ENCODE measurements at regions not wholly inside any gene's neighbourhood (a gene's known extent, or its start where the extent isn't known, plus 50 kb on each side); places are given as distances from the start of the nearest gene placed in this dataset.

DNA sequence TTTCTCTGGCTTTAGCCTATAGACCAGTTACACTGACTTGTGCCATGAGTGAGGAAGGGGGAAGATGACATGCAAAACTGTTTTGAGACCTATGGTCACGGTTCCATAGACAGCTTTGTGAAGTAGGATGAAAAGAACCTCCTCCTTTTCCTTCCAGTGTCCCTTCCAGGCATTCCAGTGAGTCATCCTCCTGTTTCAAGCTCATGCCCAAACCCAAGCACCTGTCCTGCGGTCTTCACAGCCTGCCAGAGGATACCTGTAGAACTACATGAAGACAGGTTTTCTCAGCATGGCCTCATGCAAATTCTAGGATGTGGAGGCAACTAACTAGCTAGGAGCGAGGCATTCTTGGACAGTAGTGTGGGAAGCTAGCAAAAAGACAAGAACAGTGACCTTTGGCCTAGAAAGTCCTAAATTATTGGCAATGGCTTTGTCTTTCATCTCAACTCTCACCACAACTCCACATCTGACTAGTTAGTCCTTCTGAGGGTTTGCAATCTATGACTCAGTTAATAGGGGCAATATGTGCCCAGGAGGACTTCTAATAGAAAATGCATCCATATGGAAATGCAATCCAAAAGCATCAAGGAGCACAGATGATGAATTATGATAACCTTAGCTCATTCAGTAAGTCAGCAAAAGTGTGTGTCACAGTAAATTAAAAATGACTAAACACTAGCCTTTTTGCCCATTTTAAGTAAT is 154.7 kb downstream of the RBM43 start:
- no peak overlapping the region for H3K27ac ChIP-seq (ENCODE audit: low read depth, low read length)
- TF ChIP-seq, protein P1, sequence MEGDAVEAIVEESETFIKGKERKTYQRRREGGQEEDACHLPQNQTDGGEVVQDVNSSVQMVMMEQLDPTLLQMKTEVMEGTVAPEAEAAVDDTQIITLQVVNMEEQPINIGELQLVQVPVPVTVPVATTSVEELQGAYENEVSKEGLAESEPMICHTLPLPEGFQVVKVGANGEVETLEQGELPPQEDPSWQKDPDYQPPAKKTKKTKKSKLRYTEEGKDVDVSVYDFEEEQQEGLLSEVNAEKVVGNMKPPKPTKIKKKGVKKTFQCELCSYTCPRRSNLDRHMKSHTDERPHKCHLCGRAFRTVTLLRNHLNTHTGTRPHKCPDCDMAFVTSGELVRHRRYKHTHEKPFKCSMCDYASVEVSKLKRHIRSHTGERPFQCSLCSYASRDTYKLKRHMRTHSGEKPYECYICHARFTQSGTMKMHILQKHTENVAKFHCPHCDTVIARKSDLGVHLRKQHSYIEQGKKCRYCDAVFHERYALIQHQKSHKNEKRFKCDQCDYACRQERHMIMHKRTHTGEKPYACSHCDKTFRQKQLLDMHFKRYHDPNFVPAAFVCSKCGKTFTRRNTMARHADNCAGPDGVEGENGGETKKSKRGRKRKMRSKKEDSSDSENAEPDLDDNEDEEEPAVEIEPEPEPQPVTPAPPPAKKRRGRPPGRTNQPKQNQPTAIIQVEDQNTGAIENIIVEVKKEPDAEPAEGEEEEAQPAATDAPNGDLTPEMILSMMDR (IDR thresholded peaks at IDR 0.05; ENCODE audit: extremely low read depth, low read depth, low read length) = no peak
- DNase-seq (ENCODE audit: insufficient read length, low spot score, missing footprints) = no peak

DNA sequence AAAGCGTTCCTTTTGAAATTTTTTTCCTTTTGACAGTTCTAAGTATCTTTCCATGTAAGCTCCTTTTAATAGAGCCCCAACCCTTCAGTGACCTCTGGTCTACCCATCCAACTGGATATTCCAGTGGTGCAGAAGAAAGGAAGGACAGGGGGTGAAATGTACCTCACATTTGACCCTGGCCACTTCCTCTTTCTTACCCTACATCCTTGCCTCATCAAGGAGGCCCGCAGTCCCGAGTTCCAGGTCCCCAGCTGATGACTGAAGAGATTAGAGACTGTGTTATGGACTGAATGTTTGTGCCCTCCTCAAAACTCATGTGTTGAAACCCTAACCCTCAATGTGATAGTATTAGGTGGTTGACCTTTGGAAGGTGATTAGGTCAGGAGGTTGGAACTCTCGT is 158.1 kb downstream of the RBM43 start:
- H3K27ac ChIP-seq (ENCODE audit: low read depth, low read length) = no peak overlapping the region
- no peak overlapping the region for H3K4me2 ChIP-seq (ENCODE audit: insufficient read depth, low read length)
- no peak overlapping the region for H3K4me3 ChIP-seq (ENCODE audit: insufficient read depth, low read length)
- no peaks in the 10 kb centered on the region for H3K27me3 ChIP-seq (ENCODE audit: insufficient read depth, low read length)
- H3K9me3 ChIP-seq (ENCODE audit: low read depth, low read length) = no peaks in the 10 kb centered on the region
- no peaks in the 10 kb centered on the region for H3K36me3 ChIP-seq (ENCODE audit: insufficient read depth, low read length)
- peaks cover 5% of the 10 kb centered on the region for H3K4me1 ChIP-seq (ENCODE audit: insufficient read depth, low read length)
- DNase-seq (ENCODE audit: insufficient read length, low spot score, missing footprints) = no peak
- H2AFZ ChIP-seq (ENCODE audit: low read length) = no peak overlapping the region
- TF ChIP-seq, protein P1 (IDR thresholded peaks at IDR 0.05; ENCODE audit: extremely low read depth, low read depth, low read length) = no peak
- H4K20me1 ChIP-seq (ENCODE audit: insufficient read depth, low read length) = no peaks in the 10 kb centered on the region
- H3K79me2 ChIP-seq (ENCODE audit: insufficient read depth, low read length) = no peaks in the 10 kb centered on the region

More for the DNA sequence above, 154.7 kb downstream of the RBM43 start:
- H3K36me3 ChIP-seq (ENCODE audit: insufficient read depth, low read length) = no peaks in the 10 kb centered on the region
- H4K20me1 ChIP-seq (ENCODE audit: insufficient read depth, low read length) = no peaks in the 10 kb centered on the region
- no peaks in the 10 kb centered on the region for H3K79me2 ChIP-seq (ENCODE audit: insufficient read depth, low read length)
- no peak overlapping the region for H3K4me3 ChIP-seq (ENCODE audit: insufficient read depth, low read length)
- no peak overlapping the region for H3K4me2 ChIP-seq (ENCODE audit: insufficient read depth, low read length)
- H3K4me1 ChIP-seq (ENCODE audit: insufficient read depth, low read length) = peaks cover 8% of the 10 kb centered on the region
- no peaks in the 10 kb centered on the region for H3K9me3 ChIP-seq (ENCODE audit: low read depth, low read length)
- no peaks in the 10 kb centered on the region for H3K27me3 ChIP-seq (ENCODE audit: insufficient read depth, low read length)
- no peak overlapping the region for H2AFZ ChIP-seq (ENCODE audit: low read length)

DNA sequence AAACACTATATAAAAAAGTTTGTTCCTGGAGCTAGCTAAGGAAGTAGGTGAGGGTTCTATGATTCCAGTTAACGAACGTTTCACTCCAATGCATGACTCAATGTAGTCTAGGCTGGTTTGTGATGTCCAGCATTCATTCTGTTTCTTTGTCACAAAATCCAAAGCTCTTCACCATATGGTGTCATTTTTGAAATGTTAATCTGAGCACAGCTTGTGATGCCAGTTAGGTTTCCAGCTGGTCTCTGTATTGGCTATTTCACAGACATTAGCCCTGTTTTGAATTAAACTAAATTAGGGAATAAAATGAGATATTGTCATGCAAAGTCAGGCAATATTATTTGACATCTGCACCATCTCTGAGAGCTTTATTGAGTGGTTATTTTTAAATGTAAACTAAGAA is 159.4 kb downstream of the RBM43 start:
- Histone ChIP-seq H4K20me1 (ENCODE audit: insufficient read depth, low read length) (no peaks in the 10 kb centered on the region), H3K27me3 (ENCODE audit: insufficient read depth, low read length) (no peaks in the 10 kb centered on the region), H3K36me3 (ENCODE audit: insufficient read depth, low read length) (no peaks in the 10 kb centered on the region), H3K79me2 (ENCODE audit: insufficient read depth, low read length) (no peaks in the 10 kb centered on the region), H2AFZ (ENCODE audit: low read length) (no peak overlapping the region), H3K4me1 (ENCODE audit: insufficient read depth, low read length) (peaks cover 5% of the 10 kb centered on the region), H3K4me3 (ENCODE audit: insufficient read depth, low read length) (no peak overlapping the region), H3K4me2 (ENCODE audit: insufficient read depth, low read length) (no peak overlapping the region), H3K27ac (ENCODE audit: low read depth, low read length) (no peak overlapping the region), H3K9me3 (ENCODE audit: low read depth, low read length) (no peaks in the 10 kb centered on the region)
- TF ChIP-seq, protein P1 (IDR thresholded peaks at IDR 0.05; ENCODE audit: extremely low read depth, low read depth, low read length) = no peak
- DNase-seq (ENCODE audit: insufficient read length, low spot score, missing footprints) = peak; percentile 36

DNA sequence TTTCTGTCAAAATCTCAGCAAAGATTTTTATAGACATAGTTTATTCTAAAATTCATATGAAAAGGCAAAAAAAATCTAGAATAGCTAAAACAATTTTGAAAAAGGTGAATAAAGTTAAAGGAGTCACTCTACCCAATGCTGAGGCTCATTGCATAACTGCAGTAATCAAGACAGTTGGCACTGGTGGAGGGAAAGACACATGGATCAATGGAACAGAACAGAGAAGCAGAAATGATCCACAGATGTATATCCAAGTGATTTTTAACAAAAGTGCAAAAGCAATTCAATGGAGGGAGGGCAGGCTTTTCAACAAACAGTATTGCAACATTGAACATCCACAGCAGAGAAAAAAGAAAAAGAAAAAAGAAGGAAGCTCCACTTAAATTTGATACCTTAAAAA is 162.8 kb downstream of the RBM43 start:
- H3K79me2 ChIP-seq (ENCODE audit: insufficient read depth, low read length) = no peaks in the 10 kb centered on the region
- no peak overlapping the region for H2AFZ ChIP-seq (ENCODE audit: low read length)
- no peaks in the 10 kb centered on the region for H3K36me3 ChIP-seq (ENCODE audit: insufficient read depth, low read length)
- TF ChIP-seq, protein P1 (IDR thresholded peaks at IDR 0.05; ENCODE audit: extremely low read depth, low read depth, low read length) = no peak
- no peak overlapping the region for H3K4me3 ChIP-seq (ENCODE audit: insufficient read depth, low read length)
- H3K4me1 ChIP-seq (ENCODE audit: insufficient read depth, low read length) = no peaks in the 10 kb centered on the region
- H3K4me2 ChIP-seq (ENCODE audit: insufficient read depth, low read length) = no peak overlapping the region
- H3K27me3 ChIP-seq (ENCODE audit: insufficient read depth, low read length) = no peaks in the 10 kb centered on the region
- H3K27ac ChIP-seq (ENCODE audit: low read depth, low read length) = no peak overlapping the region
- no peaks in the 10 kb centered on the region for H4K20me1 ChIP-seq (ENCODE audit: insufficient read depth, low read length)
- no peak for DNase-seq (ENCODE audit: insufficient read length, low spot score, missing footprints)
- no peaks in the 10 kb centered on the region for H3K9me3 ChIP-seq (ENCODE audit: low read depth, low read length)

Data from osteoblast (primary cell).